Stimulated activated CD8-positive, alpha-beta memory T cell treated with anti-CD3 and anti-CD28 coated beads, Interleukin-7, amount 100 ng/mL, for 4 hours (primary cell): ENCODE measurements at regions not wholly inside any gene's neighbourhood (a gene's known extent, or its start where the extent isn't known, plus 50 kb on each side); places are given as distances from the start of the nearest gene placed in this dataset.
"Not testable (repeated sequence)": the region's sequence is repeated elsewhere in the genome, so short reads cannot be mapped to it uniquely, and the experiment has no call there.

Experiments
- DNase-seq, 2 donors: peaks; one replicate each; pipeline ENCODE4 v3.0.0-alpha.2; 2020; ENCODE audit warnings: low read depth in 2 of 2

DNA sequence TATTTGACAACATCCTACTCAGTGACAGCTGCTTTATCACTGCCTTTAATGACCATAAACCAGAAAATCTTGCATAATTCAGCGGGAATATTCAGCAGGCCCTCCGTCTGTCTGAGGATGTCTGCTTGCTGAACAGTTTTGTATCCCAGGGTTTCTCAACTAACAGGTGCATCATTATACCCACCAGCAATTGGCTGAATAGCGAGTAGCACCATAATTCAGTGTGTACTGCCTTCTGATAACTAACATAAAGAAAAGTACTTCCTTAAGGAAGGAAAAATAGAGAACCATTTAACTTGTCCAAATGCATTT lies 680.1 kb downstream of the GALC start:
- DNase-seq: no peak

- no peak for DNase-seq
Measured at GRCh38 chr14:87312169-87312893, 680.7 kb downstream of the GALC start.

GRCh38 chr14:87309557-87309956 lies 683.4 kb downstream of the GALC start:
- DNase-seq: no peak

DNA sequence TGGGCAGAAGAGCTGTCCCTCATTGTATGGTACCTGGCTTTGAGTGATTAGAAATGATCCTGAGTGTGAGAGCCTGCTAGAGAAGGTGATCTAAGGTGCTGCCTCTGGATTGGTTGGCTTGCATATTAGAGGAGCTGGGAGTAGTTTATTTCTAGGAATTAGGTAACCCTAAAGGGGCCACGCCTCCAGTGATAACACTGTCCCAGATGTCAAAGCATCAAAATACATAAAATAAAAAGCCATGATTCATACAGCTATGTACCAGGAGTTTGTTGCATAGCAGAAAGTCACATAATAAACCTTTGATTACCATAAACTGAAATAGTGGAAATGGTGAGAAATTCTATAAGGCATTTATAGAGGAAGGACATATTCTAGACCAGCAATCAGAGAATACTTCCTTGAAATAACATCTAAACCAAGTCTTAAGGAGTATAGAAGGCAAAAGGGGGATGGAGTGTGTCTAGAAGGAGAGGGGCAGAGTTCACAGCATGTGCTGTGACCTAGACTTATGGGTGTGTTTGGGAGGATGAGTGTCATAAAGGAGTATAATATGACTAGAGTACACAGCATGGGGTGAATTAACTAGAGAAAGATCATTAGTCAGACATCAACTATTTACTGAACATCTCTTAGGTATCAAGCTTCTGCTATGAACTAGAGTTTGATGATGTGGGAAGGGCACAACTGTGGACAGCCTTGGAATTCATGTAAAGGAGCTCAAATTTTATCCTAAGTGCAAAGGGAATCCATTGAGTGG lies 686.4 kb downstream of the GALC start:
- DNase-seq: no peak

DNA sequence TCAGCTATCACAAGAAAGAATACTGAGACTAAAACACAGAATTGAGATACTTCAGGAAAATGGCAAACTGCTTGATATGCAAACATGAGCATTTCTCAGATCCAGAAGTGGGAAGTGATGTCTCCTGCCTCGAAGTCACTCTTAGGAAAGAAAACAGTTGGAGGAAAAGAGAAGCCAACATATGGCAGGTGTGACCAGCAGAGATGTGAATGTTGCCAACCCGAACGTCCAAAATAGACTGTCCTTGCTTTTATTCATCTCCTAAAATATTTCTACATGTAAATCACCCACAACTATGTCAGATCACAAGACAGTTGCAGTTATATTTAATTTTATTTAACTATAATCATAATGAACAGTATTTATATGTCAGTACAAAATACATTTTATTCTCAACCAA lies 687.6 kb downstream of the GALC start:
- no peak for DNase-seq

DNA sequence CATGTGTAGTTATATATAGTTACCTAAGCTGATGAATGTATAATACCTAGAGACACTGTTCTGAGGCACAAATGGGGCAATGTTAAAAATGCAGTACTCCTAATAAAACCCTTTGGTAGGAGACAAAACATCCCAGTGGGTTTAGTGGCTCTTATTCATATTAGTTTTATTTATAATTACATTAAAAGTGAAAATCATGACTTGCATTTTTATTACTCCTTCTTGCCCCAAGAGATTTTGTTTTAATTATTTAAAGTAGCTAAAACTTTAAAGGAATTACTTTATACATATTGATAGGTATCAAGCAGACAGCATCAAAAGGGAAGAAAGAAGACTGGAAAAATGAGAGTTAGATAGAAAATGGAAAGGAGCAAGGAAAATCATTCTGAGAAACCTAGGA lies 688.6 kb downstream of the GALC start:
- no peak for DNase-seq

GRCh38 chr14:87286826-87287225 lies 706.2 kb downstream of the GALC start:
- DNase-seq: no peak

- DNase-seq: no peak
Measured at GRCh38 chr14:87286191-87286590, 706.8 kb downstream of the GALC start.

DNA sequence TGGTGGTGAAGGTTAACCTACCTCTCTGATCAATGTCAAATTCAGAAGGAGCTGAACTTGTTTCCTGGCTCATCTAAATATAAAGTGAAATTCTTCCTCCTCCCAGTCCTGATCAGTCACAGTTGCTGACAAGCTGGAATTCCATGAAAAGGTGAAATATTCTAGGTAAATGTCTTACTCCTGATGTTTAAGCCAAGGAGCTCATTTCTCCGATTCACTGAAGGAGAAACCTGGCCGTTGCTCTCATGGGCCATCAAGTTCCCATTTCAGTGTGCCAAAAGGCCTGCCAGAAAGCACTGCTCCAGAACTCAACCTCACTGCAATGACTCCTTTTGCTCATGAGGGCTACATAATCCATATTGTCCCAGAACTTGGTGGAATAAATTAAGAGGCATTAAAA lies 707.5 kb downstream of the GALC start:
- no peak for DNase-seq

DNA sequence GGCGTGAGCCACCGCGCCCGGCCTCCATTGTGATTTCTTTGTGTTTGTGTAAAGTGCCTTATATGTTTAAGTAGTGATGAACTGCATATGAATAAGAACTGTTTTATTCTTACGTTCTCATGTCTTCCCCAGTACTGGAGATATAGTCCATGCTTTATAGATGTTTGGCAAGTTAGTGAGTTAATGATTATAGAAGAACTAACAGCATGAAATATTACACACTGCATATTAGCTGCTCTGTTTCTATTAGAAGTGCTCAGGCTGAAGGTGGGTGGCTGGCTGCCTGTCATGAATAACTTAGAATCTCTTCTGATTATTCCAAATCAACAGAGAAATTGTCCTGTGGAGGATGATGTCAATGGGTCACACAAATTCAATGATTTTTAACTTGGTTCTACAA lies 709.4 kb downstream of the GALC start:
- DNase-seq: no peak

GRCh38 chr14:87282266-87282665 lies 710.7 kb downstream of the GALC start:
- DNase-seq: no peak

- no peak for DNase-seq
Measured at GRCh38 chr14:87278415-87278814, 714.6 kb downstream of the GALC start.

- DNase-seq: no peak
Measured at GRCh38 chr14:87271331-87271730, 721.7 kb downstream of the GALC start.

GRCh38 chr14:87268997-87269396 lies 724.0 kb downstream of the GALC start:
- no peak for DNase-seq

GRCh38 chr14:87264796-87265195 lies 728.2 kb downstream of the GALC start:
- DNase-seq: no peak

DNA sequence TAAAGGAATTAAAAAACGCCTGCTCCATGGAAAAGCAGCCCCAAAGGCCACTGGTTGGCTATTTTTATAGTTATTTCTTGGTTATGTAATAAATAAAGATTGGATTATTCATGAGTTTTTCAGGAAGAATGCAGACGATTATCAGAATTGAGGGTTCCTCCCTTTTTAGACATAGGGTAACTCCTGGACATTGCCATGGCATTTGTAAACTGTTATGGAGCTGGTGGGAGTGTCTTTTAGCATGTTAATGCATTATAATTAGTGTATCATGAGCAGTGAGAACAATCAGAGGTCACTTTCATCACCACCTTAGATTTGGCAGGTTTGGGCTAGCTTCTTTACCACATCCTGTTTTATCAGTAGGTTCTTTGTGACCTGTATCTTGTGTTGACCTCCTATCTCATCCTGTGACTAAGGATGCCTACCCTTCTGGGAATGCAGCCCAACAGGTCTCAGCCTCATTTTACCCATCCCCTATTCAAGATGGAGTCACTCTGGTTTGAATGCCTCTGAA lies 728.7 kb downstream of the GALC start:
- no peak for DNase-seq

- no peak for DNase-seq
Measured at GRCh38 chr14:87261621-87262020, 731.4 kb downstream of the GALC start.

DNA sequence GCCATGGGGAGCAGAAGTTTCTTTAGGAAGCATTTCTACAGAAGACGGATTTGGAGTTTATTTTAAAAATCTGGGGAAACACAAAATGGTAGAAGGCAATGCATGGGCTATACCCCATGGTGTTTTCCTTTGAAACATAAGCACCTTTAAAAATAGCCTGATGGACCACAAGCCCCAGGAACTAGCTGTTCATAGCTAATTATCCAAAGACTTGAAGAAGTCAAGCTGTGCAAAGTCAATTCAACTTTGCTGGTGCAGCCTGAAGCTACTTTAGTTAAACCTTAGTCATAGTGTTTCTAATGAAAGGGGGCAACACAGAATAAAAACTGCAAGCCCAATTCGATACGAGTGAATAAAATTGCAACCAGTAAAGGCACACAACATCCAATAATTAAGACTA lies 732.5 kb downstream of the GALC start:
- DNase-seq: no peak

DNA sequence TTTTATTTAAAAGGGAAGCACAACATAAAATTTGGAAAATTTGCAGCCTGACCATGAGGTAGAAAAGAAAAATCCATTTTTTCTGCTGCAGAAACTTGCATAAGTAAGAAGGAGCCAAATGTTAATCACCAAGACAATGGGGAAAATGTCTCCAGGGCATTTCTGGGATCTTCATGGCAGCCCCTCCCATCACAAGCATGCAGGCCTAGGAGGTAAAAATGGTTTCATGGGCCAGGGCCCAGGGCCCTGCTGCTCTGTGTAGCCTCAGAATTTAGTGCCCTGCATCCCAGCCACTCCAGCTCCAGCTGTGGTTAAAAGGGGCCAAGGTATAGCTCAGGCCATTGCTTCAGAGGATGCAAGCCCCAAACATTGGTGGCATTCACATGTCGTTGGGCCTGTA lies 735.6 kb downstream of the GALC start:
- no peak for DNase-seq

GRCh38 chr14:87255058-87255457 lies 737.9 kb downstream of the GALC start:
- DNase-seq: no peak

DNA sequence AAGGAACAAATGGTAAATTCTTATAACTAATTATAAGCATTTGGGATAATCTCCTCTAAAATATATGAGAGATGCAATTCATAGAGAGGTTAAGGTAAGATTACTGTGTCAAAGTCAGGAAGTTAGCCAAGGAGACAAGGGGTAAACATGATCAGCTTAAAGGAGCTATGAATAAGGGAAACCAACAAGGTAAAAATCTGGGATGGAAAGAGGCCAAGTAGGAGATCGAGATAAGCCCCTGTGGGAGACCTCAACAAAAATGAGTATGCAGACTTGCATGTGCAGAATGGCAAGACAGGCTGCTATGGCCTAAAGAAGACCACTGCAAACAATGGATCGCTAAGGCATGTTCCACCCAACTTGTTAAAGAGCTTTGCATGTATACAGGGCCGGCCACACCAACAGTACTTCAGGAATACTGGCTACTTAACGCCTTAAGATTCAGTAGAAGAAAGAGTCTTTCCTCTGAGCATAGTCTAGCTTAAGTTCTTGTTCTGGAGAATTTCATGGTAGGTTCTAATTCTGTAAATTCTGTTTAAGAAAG lies 738.6 kb downstream of the GALC start:
- DNase-seq: no peak

DNA sequence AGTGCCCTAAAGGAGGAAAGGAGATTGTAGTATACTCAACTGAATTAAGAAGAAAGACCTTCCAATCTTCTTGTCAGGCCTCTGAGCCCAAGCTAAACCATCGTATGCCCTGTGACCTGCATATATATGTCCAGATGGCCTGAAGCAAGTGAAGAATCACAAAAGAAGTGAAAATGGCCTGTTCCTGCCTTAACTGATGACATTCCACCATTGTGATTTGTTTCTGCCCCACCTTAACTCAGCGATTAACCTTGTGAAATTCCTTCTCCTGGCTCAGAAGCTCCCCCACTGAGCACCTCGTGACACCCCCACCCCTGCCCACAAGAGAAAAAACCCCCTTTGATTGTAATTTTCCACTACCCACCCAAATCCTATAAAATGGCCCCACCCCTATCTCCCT lies 739.2 kb downstream of the GALC start:
- not testable (repeated sequence) for DNase-seq

DNA sequence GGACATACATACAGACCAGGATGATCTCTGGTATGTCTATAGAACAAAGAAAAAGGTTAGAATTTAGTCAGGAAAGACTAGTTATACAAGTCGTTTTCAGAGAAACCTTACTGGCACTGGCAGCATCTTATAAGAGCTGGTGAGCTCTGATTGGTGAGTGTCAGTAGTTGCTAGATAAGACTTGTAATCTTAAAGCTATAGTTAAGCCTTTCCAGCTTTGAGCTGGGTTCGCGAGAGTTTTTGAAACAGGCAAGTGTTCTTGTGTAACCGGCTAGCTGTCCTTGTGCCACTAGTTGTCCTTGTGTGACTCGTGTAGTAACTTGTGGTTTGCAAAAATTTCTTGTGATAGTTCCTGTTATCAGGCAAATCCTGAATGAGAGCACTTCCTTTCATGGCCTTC lies 740.9 kb downstream of the GALC start:
- DNase-seq: no peak
